ENCODE measurements at regions not wholly inside any gene's neighbourhood (a gene's known extent, or its start where the extent isn't known, plus 50 kb on each side); places are given as distances from the start of the nearest gene placed in this dataset.

GRCh38 chr5:81815321-81815720, 64.4 kb upstream of the SSBP2 start:
- TF ChIP-seq SP1 (IDR thresholded peaks at IDR 0.05): no peak
- TF ChIP-seq ZBTB33 (IDR thresholded peaks at IDR 0.05): no peak
- no peak for TF ChIP-seq FOXA1 (IDR thresholded peaks at IDR 0.05)
- TF ChIP-seq GABPA (IDR thresholded peaks at IDR 0.05 in 1 of 2, conservative IDR thresholded peaks at IDR 0.05 in 1 of 2): no peak
- no peak for TF ChIP-seq YY1 (IDR thresholded peaks at IDR 0.05)
- no peak for TF ChIP-seq FOXA2 (IDR thresholded peaks at IDR 0.05)
- TF ChIP-seq HNF4A (conservative IDR thresholded peaks at IDR 0.05): no peak
- TF ChIP-seq ATF3 (IDR thresholded peaks at IDR 0.05): no peak
- Histone ChIP-seq H3K27me3 (ENCODE audit: control insufficient read depth in 4 of 4, insufficient read depth in 4 of 4, low read length in 3 of 4) (no peaks in the 10 kb centered on the region), H3K9ac (ENCODE audit: low read depth in 1 of 2, low read length in 2 of 2) (no peak overlapping the region), H3K9me3 (ENCODE audit: control insufficient read depth in 4 of 4, low read length in 3 of 4) (no peaks in the 10 kb centered on the region), H3K36me3 (ENCODE audit: control insufficient read depth in 4 of 4, insufficient read depth in 3 of 4, low read depth in 1 of 4, low read length in 3 of 4) (no peaks in the 10 kb centered on the region), H3K4me3 (ENCODE audit: low read depth in 1 of 3, low read length in 3 of 3) (no peak overlapping the region), H3K4me1 (ENCODE audit: control insufficient read depth in 4 of 4, insufficient read depth in 4 of 4, low read length in 3 of 4) (no peaks in the 10 kb centered on the region), H3K27ac (ENCODE audit: low read depth in 1 of 2, low read length in 2 of 2) (no peak overlapping the region)
- 89% methylated on average over 3 of the region's 3 CpGs for WGBS
- no peak for DNase-seq (ENCODE audit: low spot score)

GRCh38 chr5:81808106-81808505, 57.2 kb upstream of the SSBP2 start:
- Histone ChIP-seq H3K36me3 (ENCODE audit: control insufficient read depth in 4 of 4, insufficient read depth in 3 of 4, low read depth in 1 of 4, low read length in 3 of 4) (no peaks in the 10 kb centered on the region), H3K27me3 (ENCODE audit: control insufficient read depth in 4 of 4, insufficient read depth in 4 of 4, low read length in 3 of 4) (no peaks in the 10 kb centered on the region), H3K4me3 (ENCODE audit: low read depth in 1 of 3, low read length in 3 of 3) (no peak overlapping the region), H3K27ac (ENCODE audit: low read depth in 1 of 2, low read length in 2 of 2) (no peak overlapping the region), H3K9me3 (ENCODE audit: control insufficient read depth in 4 of 4, low read length in 3 of 4) (peaks cover 0 to 4% (median 0%) of the 10 kb centered on the region in 4 donors), H3K9ac (ENCODE audit: low read depth in 1 of 2, low read length in 2 of 2) (no peak overlapping the region), H3K4me1 (ENCODE audit: control insufficient read depth in 4 of 4, insufficient read depth in 4 of 4, low read length in 3 of 4) (no peaks in the 10 kb centered on the region)
- TF ChIP-seq ZBTB33 (IDR thresholded peaks at IDR 0.05) (no peak), SP1 (IDR thresholded peaks at IDR 0.05) (no peak)
- DNase-seq (ENCODE audit: low spot score): no peak

- Histone ChIP-seq H3K27me3 (ENCODE audit: control insufficient read depth in 4 of 4, insufficient read depth in 4 of 4, low read length in 3 of 4) (no peaks in the 10 kb centered on the region), H3K9ac (ENCODE audit: low read depth in 1 of 2, low read length in 2 of 2) (no peak overlapping the region), H3K9me3 (ENCODE audit: control insufficient read depth in 4 of 4, low read length in 3 of 4) (peaks cover 0 to 4% (median 0%) of the 10 kb centered on the region in 4 donors), H3K27ac (ENCODE audit: low read depth in 1 of 2, low read length in 2 of 2) (no peak overlapping the region), H3K4me1 (ENCODE audit: control insufficient read depth in 4 of 4, insufficient read depth in 4 of 4, low read length in 3 of 4) (no peaks in the 10 kb centered on the region), H3K36me3 (ENCODE audit: control insufficient read depth in 4 of 4, insufficient read depth in 3 of 4, low read depth in 1 of 4, low read length in 3 of 4) (no peaks in the 10 kb centered on the region), H3K4me3 (ENCODE audit: low read depth in 1 of 3, low read length in 3 of 3) (no peak overlapping the region)
- TF ChIP-seq ZBTB33 (IDR thresholded peaks at IDR 0.05) (no peak), EGR1 (IDR thresholded peaks at IDR 0.05; ENCODE audit: low read depth in 2 of 2) (no peak), FOXA2 (IDR thresholded peaks at IDR 0.05) (no peak), REST (IDR thresholded peaks at IDR 0.05) (no peak), RAD21 (IDR thresholded peaks at IDR 0.05) (no peak), FOXA1 (IDR thresholded peaks at IDR 0.05) (no peak), JUND (IDR thresholded peaks at IDR 0.05) (no peak), MAX (IDR thresholded peaks at IDR 0.05) (no peak), NR2F2 (IDR thresholded peaks at IDR 0.05) (no peak)
- DNase-seq (ENCODE audit: low spot score): no peak
Observed at GRCh38 chr5:81805086-81805485, 54.2 kb upstream of the SSBP2 start.
